Memory B cell (primary cell): ENCODE measurements at regions not wholly inside any gene's neighbourhood (a gene's known extent, or its start where the extent isn't known, plus 50 kb on each side); places are given as distances from the start of the nearest gene placed in this dataset.
"Not testable (repeated sequence)": the region's sequence is repeated elsewhere in the genome, so short reads cannot be mapped to it uniquely, and the experiment has no call there.

ENCODE experiments used
- ATAC-seq: fragments of 150-1000 bp; cut with Tn5 transposase; 2 replicates; pipeline ENCODE4 v1.10.0; 2021; ENCODE audit warnings: low read depth, mild to moderate bottlenecking, moderate library complexity
- DNase-seq, 2 donors: peaks; one replicate each; pipeline ENCODE4 v3.0.0; 2022; ENCODE audit warnings: low spot score in 2 of 2
- H3K27ac Mint-ChIP-seq: one replicate; pipeline ENCODE4 v1.8.0; 2022; ENCODE audit warnings: mild to moderate bottlenecking, moderate library complexity, mixed read lengths
- H3K27me3 Mint-ChIP-seq: one replicate; pipeline ENCODE4 v1.8.0; 2022; ENCODE audit warnings: mixed read lengths
- H3K36me3 Mint-ChIP-seq: one replicate; pipeline ENCODE4 v1.8.0; 2022; ENCODE audit warnings: mild to moderate bottlenecking, mixed read lengths
- H3K4me1 Mint-ChIP-seq: one replicate; pipeline ENCODE4 v1.8.0; 2022; ENCODE audit warnings: mixed read lengths
- H3K4me3 Mint-ChIP-seq: one replicate; pipeline ENCODE4 v1.8.0; 2022; ENCODE audit warnings: mild to moderate bottlenecking, moderate library complexity, mixed read lengths
- H3K9me3 Mint-ChIP-seq: one replicate; pipeline ENCODE4 v1.8.0; 2022; ENCODE audit warnings: mixed read lengths

DNA sequence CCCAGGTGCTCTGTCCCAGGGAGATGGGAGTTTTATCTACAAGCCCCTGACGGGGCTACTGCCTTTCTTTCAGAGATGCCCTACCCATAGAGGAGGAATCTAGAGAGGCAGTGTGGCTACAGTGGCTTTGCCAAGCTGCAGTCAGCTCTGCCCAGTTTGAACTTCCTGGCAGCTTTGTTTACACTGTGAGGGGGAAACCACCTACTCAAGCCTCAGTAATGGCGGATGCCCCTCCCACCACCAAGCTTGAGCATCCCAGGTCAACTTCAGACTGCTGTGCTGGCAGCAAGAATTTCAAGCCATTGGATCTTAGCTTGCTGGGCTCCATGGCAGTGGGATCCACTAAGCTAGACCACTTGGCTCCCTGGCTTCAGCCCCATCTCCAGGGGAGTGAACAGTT lies 53.1 kb upstream of the TMEM252 start:
- not testable (repeated sequence) for H3K27me3 Mint-ChIP-seq, H3K4me3 Mint-ChIP-seq, H3K27ac Mint-ChIP-seq, ATAC-seq
- peaks cover 23% of the 10 kb centered on the region for H3K4me1 Mint-ChIP-seq
- peaks cover 14% of the 10 kb centered on the region for H3K9me3 Mint-ChIP-seq
- DNase-seq, result peak in 1 of 2 donors; percentile 24
- H3K36me3 Mint-ChIP-seq, result peaks cover 12% of the 10 kb centered on the region

- no peak overlapping the region for H3K27ac Mint-ChIP-seq
- no peaks in the 10 kb centered on the region for H3K27me3 Mint-ChIP-seq
- peaks cover 5% of the 10 kb centered on the region for H3K9me3 Mint-ChIP-seq
- no peak overlapping the region for H3K4me3 Mint-ChIP-seq
- peaks cover 12% of the 10 kb centered on the region for H3K36me3 Mint-ChIP-seq
- H3K4me1 Mint-ChIP-seq, result peaks cover 21% of the 10 kb centered on the region
- ATAC-seq (no peak), DNase-seq (no peak)
Measured at GRCh38 chr9:68595868-68596267, 55.2 kb upstream of the TMEM252 start.

DNA sequence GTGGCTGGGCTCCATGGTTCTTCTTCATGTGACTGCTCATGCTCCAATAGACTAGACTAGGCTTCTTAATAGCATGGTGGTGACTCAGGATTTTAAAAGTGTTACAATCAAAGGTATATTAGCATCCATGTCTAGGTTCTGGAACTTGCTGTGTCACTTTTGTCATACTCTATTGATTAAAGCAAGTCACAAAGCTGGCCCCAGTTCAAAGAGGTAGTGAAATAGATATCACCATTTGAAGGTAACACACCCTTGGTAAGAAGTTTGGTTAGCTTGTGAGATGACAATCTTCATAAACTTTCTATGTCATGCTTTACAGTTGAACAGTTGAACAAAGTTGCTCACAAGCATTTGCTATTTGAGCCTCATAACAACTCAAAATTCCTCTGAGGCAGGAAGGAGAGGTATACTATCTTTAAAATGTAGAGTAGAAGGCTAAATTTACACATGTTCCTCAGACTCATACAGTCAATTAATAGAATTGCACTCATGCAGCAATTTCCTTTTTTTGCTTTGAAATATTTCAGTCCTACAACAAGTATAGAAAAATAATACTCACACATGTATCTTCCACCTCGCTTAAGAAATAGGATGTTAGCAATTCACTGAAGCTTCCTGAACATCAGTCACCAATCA lies 56.8 kb upstream of the TMEM252 start:
- peaks cover 2% of the 10 kb centered on the region for H3K9me3 Mint-ChIP-seq
- ATAC-seq, result peak; percentile 60
- peak overlapping the region; percentile 24 for H3K27ac Mint-ChIP-seq
- no peak overlapping the region for H3K4me3 Mint-ChIP-seq
- no peaks in the 10 kb centered on the region for H3K27me3 Mint-ChIP-seq
- DNase-seq, result no peak
- peaks cover 6% of the 10 kb centered on the region for H3K36me3 Mint-ChIP-seq
- peaks cover 21% of the 10 kb centered on the region for H3K4me1 Mint-ChIP-seq

DNA sequence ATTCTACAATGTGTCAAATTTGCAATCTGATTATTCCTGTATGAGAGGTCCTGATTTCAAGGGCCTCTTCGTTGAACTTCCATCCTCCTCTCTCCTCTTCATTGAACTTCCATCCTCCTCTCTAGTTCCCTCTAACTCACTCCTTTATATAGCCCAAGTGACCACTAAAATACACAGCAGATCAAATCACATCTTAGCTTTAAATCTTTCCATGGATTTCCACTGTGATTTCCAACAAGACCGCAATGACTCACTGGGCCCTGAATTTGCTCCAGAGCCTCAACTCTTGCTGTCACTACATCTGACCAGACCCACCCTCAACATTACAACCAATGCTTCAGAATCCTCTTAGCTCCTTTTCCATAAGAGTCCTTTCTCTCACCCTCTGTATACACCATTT lies 59.1 kb upstream of the TMEM252 start:
- no peak for ATAC-seq
- DNase-seq, result no peak
- H3K9me3 Mint-ChIP-seq, result peaks cover 2% of the 10 kb centered on the region
- H3K27me3 Mint-ChIP-seq, result no peaks in the 10 kb centered on the region
- H3K4me1 Mint-ChIP-seq, result peaks cover 20% of the 10 kb centered on the region
- peaks cover 4% of the 10 kb centered on the region for H3K36me3 Mint-ChIP-seq
- H3K27ac Mint-ChIP-seq, result no peak overlapping the region
- no peak overlapping the region for H3K4me3 Mint-ChIP-seq

DNA sequence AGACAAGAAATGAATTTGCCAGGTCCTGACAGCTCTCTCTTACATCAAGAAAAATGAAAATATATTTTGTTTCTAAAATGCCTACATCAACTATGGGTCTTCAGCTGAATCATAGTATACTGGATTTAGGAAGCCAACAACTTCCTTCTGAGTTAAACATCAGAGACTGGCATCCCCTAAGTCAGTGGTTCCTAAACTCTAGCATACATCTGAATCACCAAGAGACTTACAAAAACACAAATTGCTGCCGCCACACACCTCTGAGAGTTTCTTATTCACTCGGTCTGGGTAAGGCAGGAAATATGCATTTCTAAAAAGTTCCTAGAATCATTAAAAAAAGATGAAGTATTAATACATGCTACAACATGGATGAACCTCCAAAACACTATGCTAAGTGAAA lies 60.4 kb upstream of the TMEM252 start:
- peaks cover 16% of the 10 kb centered on the region for H3K4me1 Mint-ChIP-seq

GRCh38 chr9:68603371-68603770 lies 62.7 kb upstream of the TMEM252 start:
- peaks cover 2% of the 10 kb centered on the region for H3K9me3 Mint-ChIP-seq
- H3K27ac Mint-ChIP-seq, result no peak overlapping the region
- peaks cover 4% of the 10 kb centered on the region for H3K4me1 Mint-ChIP-seq
- no peak for ATAC-seq
- no peaks in the 10 kb centered on the region for H3K36me3 Mint-ChIP-seq
- H3K4me3 Mint-ChIP-seq, result no peak overlapping the region
- H3K27me3 Mint-ChIP-seq, result no peaks in the 10 kb centered on the region
- DNase-seq, result no peak

More for the DNA sequence above, 60.4 kb upstream of the TMEM252 start:
- no peak for ATAC-seq
- Mint-ChIP-seq H3K27me3 (no peaks in the 10 kb centered on the region), H3K4me3 (no peak overlapping the region), H3K36me3 (no peaks in the 10 kb centered on the region), H3K9me3 (peaks cover 2% of the 10 kb centered on the region), H3K27ac (no peak overlapping the region)
- no peak for DNase-seq

- DNase-seq (no peak), ATAC-seq (no peak)
- Mint-ChIP-seq H3K36me3 (no peaks in the 10 kb centered on the region), H3K4me3 (no peak overlapping the region), H3K4me1 (peaks cover 4% of the 10 kb centered on the region), H3K27ac (no peak overlapping the region), H3K9me3 (no peaks in the 10 kb centered on the region), H3K27me3 (no peaks in the 10 kb centered on the region)
Measured at GRCh38 chr9:68608763-68609162, 68.1 kb upstream of the TMEM252 start.

DNA sequence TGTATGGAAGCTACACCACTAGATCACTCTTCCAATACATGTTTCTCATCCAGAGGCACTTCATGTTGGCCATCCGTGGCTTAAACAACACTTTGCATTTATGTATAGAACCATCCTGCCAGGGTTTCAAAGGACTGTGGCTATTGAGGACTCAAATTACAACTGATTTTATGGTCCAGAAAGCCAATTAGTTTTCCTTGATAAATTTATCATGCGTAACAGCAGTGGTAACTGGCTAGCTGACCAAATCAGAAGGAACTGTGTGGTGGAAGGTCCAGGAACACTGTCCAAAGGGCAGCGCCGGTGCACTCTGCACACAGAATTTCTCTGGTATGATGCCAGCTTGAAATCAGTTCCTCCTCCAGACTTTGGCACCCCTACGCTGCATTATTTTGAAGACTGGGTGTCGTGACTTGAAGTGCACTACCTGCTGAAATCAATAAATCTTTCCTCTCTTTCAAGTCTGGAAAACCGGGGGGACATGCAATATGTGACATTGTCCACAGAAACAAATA lies 69.3 kb upstream of the TMEM252 start:
- Mint-ChIP-seq H3K4me3 (no peak overlapping the region), H3K36me3 (peaks cover 4% of the 10 kb centered on the region), H3K4me1 (peaks cover 4% of the 10 kb centered on the region), H3K27ac (no peak overlapping the region), H3K9me3 (no peaks in the 10 kb centered on the region), H3K27me3 (no peaks in the 10 kb centered on the region)
- DNase-seq (no peak), ATAC-seq (no peak)

DNA sequence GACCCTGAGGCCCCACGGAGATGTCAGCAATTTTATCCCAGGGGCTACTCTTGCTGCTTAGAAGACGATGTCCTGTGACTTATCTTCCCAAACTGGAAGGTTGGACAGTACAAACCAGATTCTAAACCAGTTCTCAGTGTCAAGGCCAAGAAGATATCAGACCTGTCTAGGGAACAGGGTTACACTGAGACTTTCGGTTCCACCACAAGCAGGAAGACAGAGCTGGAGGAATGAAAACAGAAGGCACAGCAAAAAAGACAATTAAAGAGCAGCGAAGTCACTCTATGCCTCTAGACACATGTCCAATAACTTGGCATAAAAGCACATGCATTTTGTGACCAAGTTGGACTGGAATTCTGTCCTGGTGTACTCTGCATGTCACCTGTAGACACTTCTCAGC lies 73.4 kb upstream of the TMEM252 start:
- ATAC-seq (no peak), DNase-seq (no peak)
- peaks cover 7% of the 10 kb centered on the region for H3K4me1 Mint-ChIP-seq
- no peaks in the 10 kb centered on the region for H3K27me3 Mint-ChIP-seq
- H3K4me3 Mint-ChIP-seq, result no peak overlapping the region
- peaks cover 4% of the 10 kb centered on the region for H3K36me3 Mint-ChIP-seq
- no peak overlapping the region for H3K27ac Mint-ChIP-seq
- no peaks in the 10 kb centered on the region for H3K9me3 Mint-ChIP-seq

- H3K4me3 Mint-ChIP-seq, ATAC-seq, H3K9me3 Mint-ChIP-seq, H3K36me3 Mint-ChIP-seq, H3K27ac Mint-ChIP-seq, DNase-seq, H3K4me1 Mint-ChIP-seq, H3K27me3 Mint-ChIP-seq: not testable (repeated sequence)
Measured at GRCh38 chr9:68617011-68617410, 76.3 kb upstream of the TMEM252 start.

- DNase-seq, result no peak
- Mint-ChIP-seq H3K4me3 (no peak overlapping the region), H3K9me3 (no peaks in the 10 kb centered on the region), H3K4me1 (peaks cover 8% of the 10 kb centered on the region), H3K27me3 (no peaks in the 10 kb centered on the region), H3K27ac (no peak overlapping the region), H3K36me3 (peaks cover 3% of the 10 kb centered on the region)
- no peak for ATAC-seq
Measured at GRCh38 chr9:68619072-68619471, 78.4 kb upstream of the TMEM252 start.

DNA sequence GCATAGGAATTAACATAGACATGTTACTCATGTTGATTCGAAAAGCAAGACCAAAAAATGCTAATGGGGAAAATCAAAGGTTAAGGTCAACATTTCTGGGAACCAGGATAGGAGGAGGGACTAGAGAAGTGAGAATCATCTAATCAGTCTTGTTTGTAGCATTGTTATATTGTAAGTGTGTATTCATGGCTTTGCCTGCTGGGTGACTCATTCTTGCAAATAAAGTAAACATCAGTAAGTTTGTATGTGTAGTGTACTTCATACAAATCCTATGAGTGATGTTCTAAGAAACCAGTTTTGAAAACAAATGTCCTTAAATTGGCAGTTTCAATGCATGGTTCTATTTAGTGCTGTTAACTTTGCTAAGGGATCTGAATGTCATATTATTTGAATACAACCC lies 79.0 kb upstream of the TMEM252 start:
- H3K4me3 Mint-ChIP-seq, result no peak overlapping the region

DNA sequence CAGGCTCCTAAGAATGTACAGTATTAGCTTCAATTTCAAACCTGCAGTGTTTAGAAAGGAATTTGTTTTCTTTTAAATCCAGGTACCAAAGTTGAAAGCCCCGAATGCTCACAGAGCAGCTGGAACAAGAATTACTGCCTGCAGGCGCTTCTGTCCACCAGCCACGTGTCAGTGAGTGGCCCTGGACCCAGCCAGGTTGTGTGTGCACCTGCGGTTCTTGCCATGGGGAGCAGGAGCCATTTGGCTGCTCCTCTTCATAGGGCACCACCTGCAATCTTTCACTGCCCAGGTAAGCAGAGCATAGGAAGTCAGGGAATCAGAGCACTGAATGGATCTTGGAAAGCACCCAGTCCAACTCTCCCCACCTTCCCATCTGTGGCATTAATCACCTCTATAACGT lies 79.5 kb upstream of the PIP5K1B start:
- ATAC-seq (no peak), DNase-seq (no peak)
- Mint-ChIP-seq H3K27me3 (no peaks in the 10 kb centered on the region), H3K27ac (no peak overlapping the region), H3K9me3 (no peaks in the 10 kb centered on the region), H3K36me3 (no peaks in the 10 kb centered on the region), H3K4me1 (peaks cover 12% of the 10 kb centered on the region), H3K4me3 (no peak overlapping the region)

More for the DNA sequence above, 79.0 kb upstream of the TMEM252 start:
- no peak overlapping the region for H3K27ac Mint-ChIP-seq
- ATAC-seq (no peak), DNase-seq (no peak)
- no peaks in the 10 kb centered on the region for H3K9me3 Mint-ChIP-seq
- no peaks in the 10 kb centered on the region for H3K36me3 Mint-ChIP-seq
- peaks cover 8% of the 10 kb centered on the region for H3K4me1 Mint-ChIP-seq
- H3K27me3 Mint-ChIP-seq, result no peaks in the 10 kb centered on the region

- Mint-ChIP-seq H3K4me3 (no peak overlapping the region), H3K4me1 (peaks cover 12% of the 10 kb centered on the region), H3K9me3 (no peaks in the 10 kb centered on the region), H3K27ac (no peak overlapping the region), H3K27me3 (no peaks in the 10 kb centered on the region), H3K36me3 (no peaks in the 10 kb centered on the region)
- DNase-seq (no peak), ATAC-seq (no peak)
Measured at GRCh38 chr9:68626526-68626925, 78.5 kb upstream of the PIP5K1B start.

GRCh38 chr9:68627104-68627503 lies 77.9 kb upstream of the PIP5K1B start:
- H3K27ac Mint-ChIP-seq, result no peak overlapping the region
- ATAC-seq (no peak), DNase-seq (no peak)
- H3K36me3 Mint-ChIP-seq, result no peaks in the 10 kb centered on the region
- no peaks in the 10 kb centered on the region for H3K9me3 Mint-ChIP-seq
- H3K27me3 Mint-ChIP-seq, result no peaks in the 10 kb centered on the region
- H3K4me3 Mint-ChIP-seq, result no peak overlapping the region
- H3K4me1 Mint-ChIP-seq, result peaks cover 12% of the 10 kb centered on the region
